H9 (cell line): ENCODE measurements at regions not wholly inside any gene's neighbourhood (a gene's known extent, or its start where the extent isn't known, plus 50 kb on each side); places are given as distances from the start of the nearest gene placed in this dataset.

Experiments used
- DNase-seq: peaks from one replicate; pipeline ENCODE4 v3.0.0-alpha.2; 2017
- H2AFZ ChIP-seq: one replicate; pipeline ENCODE4 v1.6.1; 2013; ENCODE audit warnings: mild to moderate bottlenecking, low read length, control low read depth, moderate library complexity
- H2AK5ac ChIP-seq: 2 replicates; pipeline ENCODE4 v1.6.1; 2013; ENCODE audit warnings: low read length, control low read depth, mixed read lengths; ENCODE audit not compliant: insufficient read length
- H2BK120ac ChIP-seq: one replicate; pipeline ENCODE4 v1.6.1; 2013; ENCODE audit warnings: low read depth, mild to moderate bottlenecking, low read length, control low read depth, inconsistent platforms; ENCODE audit not compliant: poor library complexity, severe bottlenecking
- H2BK12ac ChIP-seq: 2 replicates; pipeline ENCODE4 v1.6.1; 2013; ENCODE audit warnings: low read length, control low read depth, mixed read lengths, low read depth; ENCODE audit not compliant: insufficient read length
- H2BK15ac ChIP-seq: 2 replicates; pipeline ENCODE4 v1.6.1; 2013; ENCODE audit warnings: low read depth, low read length, control low read depth
- H2BK20ac ChIP-seq: one replicate; pipeline ENCODE4 v1.6.1; 2013; ENCODE audit warnings: low read depth, mild to moderate bottlenecking, low read length, control low read depth, inconsistent platforms; ENCODE audit not compliant: poor library complexity, severe bottlenecking
- H2BK5ac ChIP-seq: 2 replicates; pipeline ENCODE4 v1.6.1; 2013; ENCODE audit warnings: low read length, control low read depth, mixed read lengths; ENCODE audit not compliant: insufficient read length
- H3K14ac ChIP-seq: 2 replicates; pipeline ENCODE4 v1.6.1; 2013; ENCODE audit warnings: low read length, control low read depth; ENCODE audit not compliant: insufficient read depth
- H3K18ac ChIP-seq: 2 replicates; pipeline ENCODE4 v1.6.1; 2013; ENCODE audit warnings: low read depth, mild to moderate bottlenecking, mixed read lengths, low read length, control low read depth; ENCODE audit not compliant: insufficient read length
- H3K23ac ChIP-seq: 2 replicates; pipeline ENCODE4 v1.6.1; 2013; ENCODE audit warnings: low read length, control low read depth, mixed read lengths, low read depth; ENCODE audit not compliant: insufficient read length
- H3K23me2 ChIP-seq: 2 replicates; pipeline ENCODE4 v1.6.1; 2013; ENCODE audit warnings: low read depth, mild to moderate bottlenecking, mixed read lengths, low read length, control low read depth; ENCODE audit not compliant: insufficient read length, poor library complexity, severe bottlenecking
- H3K27ac ChIP-seq: 2 replicates; pipeline ENCODE4 v1.5.1; 2013; ENCODE audit warnings: low read length, control low read depth, mixed read lengths, low read depth; ENCODE audit not compliant: insufficient read length
- H3K27me3 ChIP-seq: 2 replicates; pipeline ENCODE4 v1.6.1; 2013; ENCODE audit warnings: low read length, control low read depth, inconsistent platforms; ENCODE audit not compliant: insufficient read depth
- H3K4ac ChIP-seq: 2 replicates; pipeline ENCODE4 v1.6.1; 2013; ENCODE audit warnings: low read depth, mild to moderate bottlenecking, control low read depth, inconsistent platforms, low read length, moderate library complexity
- H3K4me1 ChIP-seq: 2 replicates; pipeline ENCODE4 v1.6.1; 2013; ENCODE audit warnings: low read length, control low read depth, inconsistent platforms; ENCODE audit not compliant: insufficient read depth
- H3K4me2 ChIP-seq: 2 replicates; pipeline ENCODE4 v1.6.1; 2013; ENCODE audit warnings: low read length, control low read depth, mixed read lengths; ENCODE audit not compliant: insufficient read length, insufficient read depth
- H3K56ac ChIP-seq: 2 replicates; pipeline ENCODE4 v1.6.1; 2013; ENCODE audit warnings: low read depth, mild to moderate bottlenecking, mixed read lengths, low read length, control low read depth; ENCODE audit not compliant: insufficient read length
- H3K79me1 ChIP-seq: 2 replicates; pipeline ENCODE4 v1.6.1; 2013; ENCODE audit warnings: low read depth, mild to moderate bottlenecking, moderate library complexity, low read length, control low read depth, inconsistent platforms; ENCODE audit not compliant: insufficient read depth, poor library complexity, severe bottlenecking
- H3K79me2 ChIP-seq: 2 replicates; pipeline ENCODE4 v1.6.1; 2013; ENCODE audit warnings: low read length, control low read depth, inconsistent platforms; ENCODE audit not compliant: insufficient read depth
- H3K9ac ChIP-seq: 2 replicates; pipeline ENCODE4 v1.6.1; 2013; ENCODE audit warnings: low read length, control low read depth, mixed read lengths; ENCODE audit not compliant: insufficient read length; ENCODE audit errors: extremely low read depth
- H3K9me3 ChIP-seq: one replicate; pipeline ENCODE4 v1.6.1; 2013; ENCODE audit warnings: low read depth, low read length, inconsistent platforms; ENCODE audit not compliant: control insufficient read depth
- H3T11ph ChIP-seq: one replicate; pipeline ENCODE4 v1.6.1; 2013; ENCODE audit warnings: mild to moderate bottlenecking, low read length, control low read depth, inconsistent platforms
- H4K20me1 ChIP-seq: one replicate; pipeline ENCODE4 v1.6.1; 2013; ENCODE audit not compliant: control insufficient read depth, insufficient read length, insufficient read depth
- H4K5ac ChIP-seq: 2 replicates; pipeline ENCODE4 v1.6.1; 2013; ENCODE audit warnings: low read depth, mild to moderate bottlenecking, mixed read lengths, low read length, control low read depth; ENCODE audit not compliant: insufficient read length
- H4K8ac ChIP-seq: replicated peaks from 2 replicates; pipeline ENCODE4 v1.6.1; 2013; ENCODE audit warnings: low read length, control low read depth, mixed read lengths, low read depth; ENCODE audit not compliant: insufficient read length
- H4K91ac ChIP-seq: 2 replicates; pipeline ENCODE4 v1.6.1; 2013; ENCODE audit warnings: low read depth, mild to moderate bottlenecking, moderate library complexity, mixed read lengths, low read length, control low read depth; ENCODE audit not compliant: insufficient read length
- H3K27ac Mint-ChIP-seq, 3 experiments: 2 replicates in 2 of 3; 3 replicates in 1 of 3; pipeline ENCODE4 v1.8.0; 2020 to 2021; ENCODE audit warnings: mixed read lengths in 3 of 3, mild to moderate bottlenecking in 1 of 3, moderate library complexity in 1 of 3
- H3K27me3 Mint-ChIP-seq: 2 replicates; pipeline ENCODE4 v1.8.0; 2021; ENCODE audit warnings: low read depth, mild to moderate bottlenecking, moderate library complexity, mixed read lengths
- H3K36me3 Mint-ChIP-seq, 3 experiments: 2 replicates in 2 of 3; 3 replicates in 1 of 3; pipeline ENCODE4 v1.8.0; 2020 to 2021; ENCODE audit warnings: low read depth in 3 of 3, mixed read lengths in 3 of 3; ENCODE audit not compliant: insufficient read depth in 1 of 3
- H3K4me1 Mint-ChIP-seq, 2 experiments: 2 replicates each; pipeline ENCODE4 v1.8.0; 2020; ENCODE audit warnings: mixed read lengths in 2 of 2
- H3K4me3 Mint-ChIP-seq, 2 experiments: 2 replicates in 1 of 2; 3 replicates in 1 of 2; pipeline ENCODE4 v1.8.0; 2020 to 2021; ENCODE audit warnings: mild to moderate bottlenecking in 2 of 2, mixed read lengths in 2 of 2, moderate library complexity in 1 of 2
- H3K9me3 Mint-ChIP-seq, 2 experiments: 2 replicates in 1 of 2; 3 replicates in 1 of 2; pipeline ENCODE4 v1.8.0; 2020; ENCODE audit warnings: mild to moderate bottlenecking in 2 of 2, mixed read lengths in 2 of 2, moderate library complexity in 1 of 2
- WGBS: extraction: QIAGEN DNeasy Blood & Tissue Kit; methylation state at CpG from one replicate; pipeline ENCODE4 v1.1.7; 2013; ENCODE audit warnings: missing lambda C conversion rate, low lambda C conversion rate, mixed read lengths; ENCODE audit not compliant: insufficient read length; ENCODE audit errors: extremely low coverage; 5-methylcytosine and 5-hydroxymethylcytosine counted together
- TF ChIP-seq, protein P1 (sequence below): fragments of 200-600 bp; sonication (generic); conservative IDR thresholded peaks from 3 replicates; pipeline ENCODE4 v1.8.0; 2021; ENCODE audit warnings: antibody characterized with exemption, mild to moderate bottlenecking

DNA sequence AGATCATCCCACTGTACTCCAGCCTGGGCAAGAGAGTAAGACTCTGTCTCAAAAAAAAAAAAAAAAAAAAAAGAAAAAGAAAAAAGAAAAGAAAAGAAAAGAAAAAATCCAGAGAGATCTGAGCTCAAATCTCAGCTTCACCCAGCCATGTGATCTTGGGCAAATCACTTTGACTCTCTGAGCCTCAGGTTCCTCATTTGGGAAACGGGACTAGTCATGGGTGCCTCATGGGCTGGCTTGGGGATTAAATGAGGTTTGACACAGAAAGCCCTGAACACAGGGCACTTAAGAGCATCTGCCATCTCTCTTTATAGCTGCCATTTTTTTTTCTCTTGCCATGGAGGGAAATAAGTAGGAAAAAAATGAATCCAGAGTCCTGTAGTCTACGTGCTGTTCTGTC lies 86.2 kb upstream of the MYL2 start:
- no peaks in the 10 kb centered on the region for H3K23me2 ChIP-seq
- Mint-ChIP-seq H3K27ac (no peak overlapping the region), H3K9me3 (peaks cover 3 to 5% of the 10 kb centered on the region in 2 experiments; a peak in 3 of 5 replicates), H3K4me3 (no peak overlapping the region), H3K4me1 (no peaks in the 10 kb centered on the region), H3K36me3 (peaks cover 0 to 2% (median 0%) of the 10 kb centered on the region in 3 experiments; a peak in 1 of 7 replicates), H3K27me3 (peaks cover 39% of the 10 kb centered on the region)
- no peak overlapping the region for H2BK120ac ChIP-seq
- H3K4ac ChIP-seq: no peak overlapping the region
- H3K14ac ChIP-seq: no peak overlapping the region
- H3K23ac ChIP-seq: no peak overlapping the region
- no peak overlapping the region for H2BK5ac ChIP-seq
- H4K91ac ChIP-seq: no peak overlapping the region
- H4K20me1 ChIP-seq: no peaks in the 10 kb centered on the region
- no peak for DNase-seq
- H3K79me1 ChIP-seq: no peaks in the 10 kb centered on the region
- no peak overlapping the region for H2AFZ ChIP-seq
- no peaks in the 10 kb centered on the region for H3K79me2 ChIP-seq
- H3K27ac ChIP-seq: no peak overlapping the region
- TF ChIP-seq, protein P1, sequence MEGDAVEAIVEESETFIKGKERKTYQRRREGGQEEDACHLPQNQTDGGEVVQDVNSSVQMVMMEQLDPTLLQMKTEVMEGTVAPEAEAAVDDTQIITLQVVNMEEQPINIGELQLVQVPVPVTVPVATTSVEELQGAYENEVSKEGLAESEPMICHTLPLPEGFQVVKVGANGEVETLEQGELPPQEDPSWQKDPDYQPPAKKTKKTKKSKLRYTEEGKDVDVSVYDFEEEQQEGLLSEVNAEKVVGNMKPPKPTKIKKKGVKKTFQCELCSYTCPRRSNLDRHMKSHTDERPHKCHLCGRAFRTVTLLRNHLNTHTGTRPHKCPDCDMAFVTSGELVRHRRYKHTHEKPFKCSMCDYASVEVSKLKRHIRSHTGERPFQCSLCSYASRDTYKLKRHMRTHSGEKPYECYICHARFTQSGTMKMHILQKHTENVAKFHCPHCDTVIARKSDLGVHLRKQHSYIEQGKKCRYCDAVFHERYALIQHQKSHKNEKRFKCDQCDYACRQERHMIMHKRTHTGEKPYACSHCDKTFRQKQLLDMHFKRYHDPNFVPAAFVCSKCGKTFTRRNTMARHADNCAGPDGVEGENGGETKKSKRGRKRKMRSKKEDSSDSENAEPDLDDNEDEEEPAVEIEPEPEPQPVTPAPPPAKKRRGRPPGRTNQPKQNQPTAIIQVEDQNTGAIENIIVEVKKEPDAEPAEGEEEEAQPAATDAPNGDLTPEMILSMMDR: no peak
- H4K5ac ChIP-seq: no peak overlapping the region
- H3K4me1 ChIP-seq: no peaks in the 10 kb centered on the region
- H3K27me3 ChIP-seq: no peaks in the 10 kb centered on the region
- no peak overlapping the region for H2BK15ac ChIP-seq
- no peak overlapping the region for H3K4me2 ChIP-seq
- no peak overlapping the region for H4K8ac ChIP-seq
- no peak overlapping the region for H3K18ac ChIP-seq
- WGBS: no CpG with 5 or more reads among the region's 2 CpGs
- H2BK12ac ChIP-seq: no peak overlapping the region
- H3K56ac ChIP-seq: no peak overlapping the region
- H3K9me3 ChIP-seq: no peaks in the 10 kb centered on the region
- no peak overlapping the region for H3T11ph ChIP-seq
- H3K9ac ChIP-seq: no peak overlapping the region
- H2AK5ac ChIP-seq: no peak overlapping the region
- H2BK20ac ChIP-seq: no peak overlapping the region
